ENCODE measurements at regions not wholly inside any gene's neighbourhood (a gene's known extent, or its start where the extent isn't known, plus 50 kb on each side); places are given as distances from the start of the nearest gene placed in this dataset.

- TF ChIP-seq EZH2phosphoT487 (IDR thresholded peaks at IDR 0.05), result no peak
- TF ChIP-seq, protein P1, sequence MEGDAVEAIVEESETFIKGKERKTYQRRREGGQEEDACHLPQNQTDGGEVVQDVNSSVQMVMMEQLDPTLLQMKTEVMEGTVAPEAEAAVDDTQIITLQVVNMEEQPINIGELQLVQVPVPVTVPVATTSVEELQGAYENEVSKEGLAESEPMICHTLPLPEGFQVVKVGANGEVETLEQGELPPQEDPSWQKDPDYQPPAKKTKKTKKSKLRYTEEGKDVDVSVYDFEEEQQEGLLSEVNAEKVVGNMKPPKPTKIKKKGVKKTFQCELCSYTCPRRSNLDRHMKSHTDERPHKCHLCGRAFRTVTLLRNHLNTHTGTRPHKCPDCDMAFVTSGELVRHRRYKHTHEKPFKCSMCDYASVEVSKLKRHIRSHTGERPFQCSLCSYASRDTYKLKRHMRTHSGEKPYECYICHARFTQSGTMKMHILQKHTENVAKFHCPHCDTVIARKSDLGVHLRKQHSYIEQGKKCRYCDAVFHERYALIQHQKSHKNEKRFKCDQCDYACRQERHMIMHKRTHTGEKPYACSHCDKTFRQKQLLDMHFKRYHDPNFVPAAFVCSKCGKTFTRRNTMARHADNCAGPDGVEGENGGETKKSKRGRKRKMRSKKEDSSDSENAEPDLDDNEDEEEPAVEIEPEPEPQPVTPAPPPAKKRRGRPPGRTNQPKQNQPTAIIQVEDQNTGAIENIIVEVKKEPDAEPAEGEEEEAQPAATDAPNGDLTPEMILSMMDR (IDR thresholded peaks at IDR 0.05), result no peak
These were observed 288.0 kb downstream of the ASMT start for GRCh38 chrX:1902901-1903235.

All from neural progenitor cell (in vitro differentiated cells).